Naive thymus-derived CD8-positive, alpha-beta T cell (primary cell): ENCODE measurements at regions not wholly inside any gene's neighbourhood (a gene's known extent, or its start where the extent isn't known, plus 50 kb on each side); places are given as distances from the start of the nearest gene placed in this dataset.

Experiments
- ATAC-seq, 2 donors: fragments of 150-1000 bp; cut with Tn5 transposase in 1 of 2; sonication (Bioruptor Pico), chemical (Tn5 transposase) in 1 of 2; 1 replicate in 1 of 2; 2 replicates in 1 of 2; pipeline ENCODE4 v1.10.0; 2021; ENCODE audit warnings: mild to moderate bottlenecking in 2 of 2, moderate library complexity in 2 of 2
- POLR2A ChIA-PET: fragments of 350-600 bp; sonication (Branson Sonifier 250); formaldehyde crosslinking; loops from one replicate; lab custom pipeline; 2021; ENCODE audit warnings: antibody characterized with exemption; lab: Charles Lee
- DNase-seq, 10 donors: peaks; one replicate each; pipeline versions ENCODE4 v3.0.0 to v3.0.0-alpha.2; 2020 to 2022
- H3K27ac Mint-ChIP-seq, 10 donors: one replicate each; pipeline ENCODE4 v1.8.0; 2020 to 2022; ENCODE audit warnings: mild to moderate bottlenecking in 10 of 10, mixed read lengths in 10 of 10, moderate library complexity in 4 of 10, inconsistent platforms in 1 of 10
- H3K27me3 Mint-ChIP-seq, 5 donors: one replicate each; pipeline ENCODE4 v1.8.0; 2021 to 2022; ENCODE audit warnings: mixed read lengths in 5 of 5
- H3K36me3 Mint-ChIP-seq, 3 donors: one replicate each; pipeline ENCODE4 v1.8.0; 2020 to 2022; ENCODE audit warnings: mixed read lengths in 3 of 3, mild to moderate bottlenecking in 2 of 3, inconsistent platforms in 1 of 3
- H3K4me1 Mint-ChIP-seq, 4 donors: one replicate each; pipeline ENCODE4 v1.8.0; 2021 to 2022; ENCODE audit warnings: mixed read lengths in 4 of 4
- H3K4me3 Mint-ChIP-seq, 10 donors: one replicate each; pipeline ENCODE4 v1.8.0; 2020 to 2022; ENCODE audit warnings: mild to moderate bottlenecking in 10 of 10, mixed read lengths in 10 of 10, moderate library complexity in 6 of 10, inconsistent platforms in 1 of 10
- H3K9me3 Mint-ChIP-seq, 9 donors: one replicate each; pipeline ENCODE4 v1.8.0; 2020 to 2022; ENCODE audit warnings: mixed read lengths in 9 of 9, mild to moderate bottlenecking in 3 of 9, inconsistent platforms in 1 of 9, moderate library complexity in 1 of 9

- Mint-ChIP-seq H3K36me3 (no peaks in the 10 kb centered on the region), H3K27ac (no peak overlapping the region), H3K27me3 (peaks cover 0 to 5% (median 1%) of the 10 kb centered on the region in 5 donors), H3K4me1 (peaks cover 0 to under 1% (median 0%) of the 10 kb centered on the region in 4 donors), H3K9me3 (peaks cover 0 to 2% (median 0%) of the 10 kb centered on the region in 9 donors), H3K4me3 (no peak overlapping the region)
- DNase-seq (no peak), ATAC-seq (no peak)
- POLR2A ChIA-PET: no interaction called here
Observed at GRCh38 chr11:26271666-26272065, 60.3 kb upstream of the ANO3 start.

- Mint-ChIP-seq H3K4me1 (peaks cover 0 to 2% (median 0%) of the 10 kb centered on the region in 4 donors), H3K4me3 (no peak overlapping the region), H3K27ac (no peak overlapping the region), H3K9me3 (no peaks in the 10 kb centered on the region), H3K36me3 (no peaks in the 10 kb centered on the region), H3K27me3 (peaks cover 0 to 39% (median 3%) of the 10 kb centered on the region in 5 donors)
- POLR2A ChIA-PET: no interaction called here
- DNase-seq (peak in 6 of 10 donors; percentile 1 to 33 (median 15)), ATAC-seq (no peak)
Observed at GRCh38 chr11:26276798-26277424, 55.0 kb upstream of the ANO3 start.

- Mint-ChIP-seq H3K27me3 (peaks cover 0 to 41% (median 4%) of the 10 kb centered on the region in 5 donors), H3K4me3 (no peak overlapping the region), H3K9me3 (no peaks in the 10 kb centered on the region), H3K27ac (no peak overlapping the region), H3K36me3 (no peaks in the 10 kb centered on the region), H3K4me1 (peaks cover 0 to 2% (median 0%) of the 10 kb centered on the region in 4 donors)
- DNase-seq: no peak
- POLR2A ChIA-PET: no interaction called here
- no peak for ATAC-seq
Observed at GRCh38 chr11:26278354-26278753, 53.6 kb upstream of the ANO3 start.
